GM19240 (cell line): ENCODE measurements at regions not wholly inside any gene's neighbourhood (a gene's known extent, or its start where the extent isn't known, plus 50 kb on each side); places are given as distances from the start of the nearest gene placed in this dataset.
A peak's percentile ranks its signal among the peaks of the same experiment; 100 is the strongest.

Experiments used
- DNase-seq: peaks from one replicate; pipeline ENCODE4 v3.0.0; 2011; ENCODE audit warnings: low spot score; ENCODE audit not compliant: insufficient read length

DNA sequence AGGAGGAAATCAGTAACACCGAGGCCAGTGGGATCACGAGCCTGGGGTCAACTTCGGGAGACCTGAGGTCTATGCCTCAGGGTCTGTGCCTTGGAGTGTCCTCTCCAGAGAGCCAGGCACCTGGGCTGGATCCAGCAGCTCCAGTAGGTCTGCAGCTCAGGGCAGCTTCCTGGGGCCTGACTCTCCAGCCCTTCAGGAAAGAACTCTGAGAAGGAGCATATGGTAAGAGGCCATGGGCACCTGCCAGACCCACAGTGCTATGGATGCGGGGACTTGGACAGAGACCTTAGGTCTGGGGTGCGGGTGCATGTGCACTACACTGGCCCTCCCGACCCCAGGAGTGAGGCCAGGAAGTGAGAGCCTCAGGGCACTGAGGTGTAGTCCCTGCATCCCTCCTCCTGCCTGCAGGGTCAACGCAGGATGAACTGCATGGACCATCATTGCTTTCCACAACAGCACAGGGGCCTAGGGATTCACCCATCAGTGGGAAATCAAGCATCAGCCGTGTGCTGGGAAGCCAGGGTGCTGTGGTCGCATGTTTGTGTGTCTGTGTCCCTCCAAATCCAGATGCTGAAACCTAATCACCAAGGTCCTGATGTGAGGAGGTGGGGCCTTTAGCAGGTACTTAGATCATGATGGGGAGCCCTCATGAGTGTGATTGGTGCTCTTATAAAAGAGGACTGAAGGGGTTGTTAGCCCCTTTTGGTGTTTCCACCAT, 210.9 kb upstream of the CST7 start:
- DNase-seq: no peak

DNA sequence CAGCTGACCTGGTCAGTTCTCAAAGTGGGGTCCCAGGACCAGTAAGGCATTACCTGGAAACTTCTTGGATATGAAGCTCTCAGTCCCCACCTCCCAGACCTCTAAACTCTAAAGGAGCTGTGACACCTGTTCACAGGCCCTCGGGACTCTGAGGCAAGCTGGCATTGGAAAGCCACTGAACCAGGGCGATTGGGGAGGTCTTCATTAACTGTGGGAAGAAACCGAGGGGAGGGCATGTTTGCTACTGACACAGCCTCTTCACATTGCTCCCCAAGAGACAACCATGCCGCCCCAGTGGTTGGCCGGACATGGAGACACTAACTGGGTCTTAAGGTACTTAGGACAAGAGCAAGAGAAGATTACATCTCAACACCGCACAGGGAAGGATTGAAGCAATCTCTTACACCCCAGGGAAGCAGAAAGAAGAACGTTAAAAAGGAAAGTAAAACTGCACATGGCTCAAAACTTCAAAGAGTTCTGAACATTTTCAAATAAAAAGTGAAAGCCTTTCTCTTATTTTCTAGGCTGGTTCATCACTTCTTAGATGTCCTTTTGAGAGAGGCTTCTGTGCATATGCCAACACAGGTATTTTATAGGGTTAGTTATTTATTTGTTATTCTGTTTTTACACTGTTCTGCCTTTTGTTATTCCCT, 210.0 kb upstream of the CST7 start:
- DNase-seq: peak; percentile 9

DNA sequence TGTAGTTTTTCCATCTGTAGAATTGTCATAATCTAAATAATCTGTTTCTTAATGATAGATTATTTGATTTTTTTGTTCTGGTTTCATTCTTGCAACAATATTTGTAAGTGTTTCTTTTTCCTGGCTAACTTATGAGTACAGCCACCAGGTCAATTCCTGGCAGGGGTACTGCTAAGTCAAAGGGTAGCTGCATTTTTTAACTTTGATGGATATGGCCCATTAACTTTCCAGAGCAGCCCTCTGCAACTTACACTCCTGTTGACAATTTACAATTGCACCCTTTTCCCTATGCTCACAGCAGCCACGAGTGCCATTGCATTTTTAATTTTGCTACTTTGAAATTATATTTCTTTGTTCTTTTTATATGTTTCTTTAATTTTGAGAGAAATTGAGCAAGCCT, 209.3 kb upstream of the CST7 start:
- DNase-seq: no peak

DNA sequence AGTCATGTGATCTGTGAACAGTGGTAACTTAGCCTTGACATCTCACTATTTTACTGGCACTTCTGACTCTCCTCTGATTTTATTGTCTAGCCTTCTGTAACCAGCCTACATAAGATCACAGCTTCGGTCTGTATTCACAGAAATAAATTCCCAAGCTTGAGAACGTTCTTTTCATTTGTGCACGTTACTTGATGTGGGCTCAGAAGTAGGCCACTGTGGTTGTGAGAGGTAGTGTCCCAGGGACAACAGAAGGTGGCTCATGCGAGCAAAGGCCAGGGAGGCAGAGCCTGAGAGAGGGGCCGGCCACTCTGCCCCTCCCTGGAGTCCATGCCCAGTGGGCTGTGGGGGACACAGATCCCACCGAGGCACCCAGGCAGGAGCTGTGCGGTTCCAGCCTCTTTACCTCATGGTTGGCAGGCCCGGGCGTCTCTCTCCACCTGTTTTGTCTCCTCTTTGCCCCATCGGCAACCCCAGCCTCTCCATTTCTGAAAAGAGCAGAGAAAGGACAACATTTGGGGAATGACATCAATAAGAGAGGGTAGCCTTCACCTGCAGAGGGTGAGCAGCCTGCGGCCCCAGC, 207.5 kb upstream of the CST7 start:
- DNase-seq: no peak

DNA sequence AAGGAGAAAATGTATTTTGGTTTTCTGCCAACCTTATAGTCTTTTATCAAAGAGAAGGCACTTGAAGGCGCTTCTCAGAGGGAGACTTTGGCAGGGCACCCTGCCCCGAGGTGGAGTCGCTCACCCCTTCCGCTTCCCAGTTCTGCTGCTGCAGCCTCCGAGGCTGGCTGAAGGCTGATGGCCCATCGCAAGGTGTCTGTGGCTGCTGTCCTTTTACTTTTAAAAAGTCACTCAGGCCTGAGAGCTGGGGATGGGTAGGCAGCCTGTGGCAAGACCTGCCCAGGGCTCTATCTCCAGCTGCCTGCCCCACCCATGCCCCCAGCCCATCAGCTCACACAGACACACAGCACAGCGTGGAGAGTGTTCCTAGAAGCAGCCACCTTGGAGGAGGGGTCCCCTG, 206.6 kb upstream of the CST7 start:
- DNase-seq: no peak

DNA sequence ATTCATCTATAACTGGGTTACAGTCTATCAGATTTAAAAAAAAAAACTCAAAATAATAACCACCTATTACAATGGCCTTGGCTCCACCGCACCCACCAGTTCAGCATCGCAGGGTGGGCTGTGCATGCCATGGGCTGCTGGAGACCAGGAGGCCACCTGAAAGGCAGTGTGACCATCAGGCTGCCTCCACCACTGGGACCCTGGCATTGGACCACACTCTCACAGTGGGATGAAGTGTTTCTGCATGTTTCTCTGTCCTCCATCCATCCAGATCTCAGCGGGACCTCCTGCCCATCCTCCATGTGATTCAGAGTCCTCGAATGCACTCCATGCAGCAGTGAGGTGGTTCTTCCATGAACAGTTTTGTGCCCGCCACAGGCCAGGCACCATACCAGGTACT, 206.1 kb upstream of the CST7 start:
- DNase-seq: no peak

DNA sequence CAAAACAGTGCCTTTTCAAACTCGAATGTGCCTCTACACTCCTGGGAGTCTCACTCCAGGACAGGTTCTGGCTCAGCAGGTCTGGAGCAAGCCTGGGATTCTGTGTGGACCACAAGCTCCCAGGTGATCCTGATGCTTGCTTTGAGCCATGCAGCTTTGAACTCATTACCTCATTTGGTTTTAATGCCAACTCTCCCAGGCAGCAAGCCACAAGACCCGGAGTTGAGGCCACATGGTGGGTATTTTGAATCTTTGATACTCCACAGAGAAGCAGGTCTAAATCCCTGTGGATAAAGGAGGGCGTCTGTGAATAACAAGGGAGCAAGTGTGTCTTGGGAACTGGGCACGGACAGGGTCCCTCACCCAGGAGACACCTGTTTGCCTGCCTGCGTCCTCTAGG, 205.4 kb upstream of the CST7 start:
- no peak for DNase-seq

DNA sequence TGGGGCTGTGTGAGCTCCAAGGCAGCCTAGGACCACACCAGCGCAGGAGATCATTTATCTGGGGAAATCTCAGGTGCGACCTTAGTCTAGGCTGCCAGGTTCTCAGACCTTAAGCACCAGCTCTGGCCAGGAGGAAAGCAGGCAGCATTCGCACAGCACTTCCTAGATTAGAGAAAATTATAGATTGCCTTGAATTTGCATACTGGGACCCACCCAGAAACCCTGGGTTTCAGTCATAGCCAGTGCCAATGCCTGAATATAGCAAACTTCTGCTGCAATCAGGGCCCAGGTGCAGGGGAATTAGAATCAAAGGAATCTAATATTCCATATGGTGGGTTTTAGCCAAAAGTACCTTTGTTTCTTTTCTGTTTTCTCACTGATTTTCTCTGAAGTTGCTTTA, 204.3 kb upstream of the CST7 start:
- no peak for DNase-seq

DNA sequence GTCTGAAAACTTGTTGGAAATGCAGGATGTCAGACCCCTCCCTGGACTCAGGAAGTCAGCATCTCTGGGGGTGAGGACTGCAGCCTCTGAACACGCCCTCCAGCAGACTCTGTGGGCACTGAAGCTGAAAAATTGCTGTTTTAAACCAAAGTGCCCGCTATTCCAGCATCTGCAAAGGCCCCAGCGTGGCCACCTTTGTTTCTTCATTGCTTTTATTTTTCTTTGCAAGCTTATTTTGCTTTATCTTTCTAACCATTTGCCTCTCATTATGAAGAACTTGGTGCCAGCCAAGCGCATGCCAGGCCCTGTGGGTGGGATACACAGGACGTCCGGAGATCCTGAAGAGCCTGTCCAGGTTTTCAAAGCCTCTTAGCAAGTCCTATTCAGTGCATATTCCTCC, 203.9 kb upstream of the CST7 start:
- DNase-seq: no peak

DNA sequence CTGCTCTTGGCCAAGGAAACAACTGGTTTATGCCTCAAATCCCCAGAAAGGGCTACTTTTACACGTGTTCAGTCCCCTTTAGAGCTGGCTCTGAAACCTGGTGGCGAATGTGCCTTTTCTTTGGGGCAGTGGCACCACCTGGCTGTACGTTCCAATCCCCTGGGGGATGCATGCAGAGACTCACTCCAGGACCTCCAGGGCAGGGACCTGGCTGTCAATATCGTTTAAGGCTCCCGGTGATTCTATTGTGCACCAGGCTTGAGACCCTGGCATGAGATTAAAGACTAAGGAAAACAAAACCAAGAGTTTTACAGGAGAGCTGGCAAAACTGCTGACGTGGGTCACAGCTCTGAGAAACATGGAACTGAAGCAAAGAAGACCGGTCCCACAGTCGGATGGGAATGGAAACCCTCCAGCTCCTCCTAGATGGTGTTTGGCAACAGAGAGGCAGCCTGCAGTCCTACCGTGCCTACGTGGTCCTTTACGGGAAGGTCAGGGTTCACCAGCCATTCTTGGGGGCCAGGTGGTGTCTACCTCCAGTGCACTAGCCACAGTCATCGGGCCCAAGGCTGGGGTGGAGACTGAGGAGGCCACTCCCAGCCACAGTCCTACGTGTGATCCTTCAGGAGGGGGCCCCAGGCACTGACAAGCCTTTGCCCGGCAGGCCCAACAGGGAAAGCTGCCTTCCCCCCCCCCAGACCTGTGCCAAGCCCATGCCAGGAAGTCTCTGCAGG, 203.3 kb upstream of the CST7 start:
- DNase-seq: no peak

DNA sequence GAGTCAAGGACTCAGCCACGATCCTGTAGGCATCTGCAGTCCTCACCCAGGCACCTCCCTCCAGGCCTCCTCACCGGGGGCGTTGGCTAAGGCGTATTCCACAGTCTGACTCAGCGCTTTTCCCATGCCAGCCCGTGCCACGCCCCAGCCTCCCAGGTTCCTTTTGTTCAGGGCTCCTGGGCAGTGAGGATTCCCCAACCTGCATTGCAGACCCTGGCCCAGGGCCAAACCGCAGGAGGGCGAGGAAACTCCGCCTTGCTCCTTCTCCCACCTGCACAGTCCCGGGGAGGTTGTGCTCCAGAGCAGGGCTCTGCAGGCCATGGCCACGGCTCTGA, 202.8 kb upstream of the CST7 start:
- DNase-seq: no peak

DNA sequence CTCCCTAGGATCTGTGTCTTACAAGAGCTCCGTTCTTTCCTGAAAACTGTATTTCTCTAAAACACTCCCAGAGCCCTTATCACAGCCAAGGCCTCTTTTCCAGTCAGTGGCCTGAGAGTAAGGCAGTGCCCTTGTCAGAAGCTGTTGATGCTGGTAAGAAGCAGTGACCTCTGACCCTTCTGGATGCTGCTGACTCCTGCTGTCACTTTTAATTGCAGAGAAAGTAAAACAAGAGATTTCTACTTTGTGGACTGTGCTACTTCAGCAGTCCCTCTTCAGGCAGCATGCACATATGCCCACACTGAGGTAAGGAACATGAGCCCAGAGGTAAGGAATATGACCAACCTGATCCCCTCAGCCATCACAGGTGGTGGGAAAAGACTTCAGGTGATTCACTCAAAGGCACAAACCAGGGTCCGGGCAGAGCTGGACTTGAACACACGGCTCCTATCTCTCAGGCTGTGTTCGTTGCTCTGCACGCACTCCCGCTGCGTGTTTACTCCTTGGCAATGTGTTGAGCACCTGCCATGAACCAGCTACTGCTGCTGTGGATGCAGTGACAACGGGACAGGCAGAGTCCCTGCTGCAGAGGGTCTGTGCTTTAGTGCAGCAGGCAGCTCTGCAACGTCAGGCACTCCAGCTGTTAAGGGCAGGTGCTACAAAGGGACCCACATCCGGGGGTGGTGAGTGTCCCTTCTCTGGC, 201.9 kb upstream of the CST7 start:
- DNase-seq: no peak

DNA sequence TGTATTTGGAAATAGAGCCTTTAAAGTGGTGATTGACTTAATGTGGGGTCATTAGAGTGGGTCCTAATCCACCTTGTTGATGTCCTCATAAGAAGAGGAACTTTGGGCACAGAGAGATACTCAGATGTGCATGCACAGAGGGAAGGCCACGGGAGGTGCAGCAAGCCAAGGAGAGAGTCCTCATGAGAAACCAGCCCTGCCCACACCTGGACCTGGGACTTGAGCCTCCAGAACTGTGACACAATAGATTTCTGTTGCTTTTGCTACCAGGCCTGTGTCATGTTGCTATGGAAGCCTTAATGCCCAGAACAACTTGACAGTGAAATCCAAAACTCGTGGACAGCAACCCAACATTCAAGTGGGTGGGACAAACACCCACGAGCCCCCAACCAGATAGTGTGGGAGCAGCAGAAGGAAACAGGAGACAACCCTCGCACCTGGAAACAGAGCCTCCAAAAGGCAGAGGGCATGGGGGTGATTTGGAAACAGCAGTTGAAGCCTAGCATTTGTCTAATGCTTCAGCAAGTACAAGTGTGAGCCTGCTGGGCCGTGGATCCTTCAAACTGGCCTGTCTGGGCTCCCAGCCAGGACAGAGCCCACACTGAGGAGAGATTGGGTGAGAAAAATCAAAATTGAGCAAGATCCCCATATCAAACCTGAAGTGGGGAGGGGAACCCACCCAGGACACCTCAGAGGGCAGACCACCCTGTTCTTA, 201.0 kb upstream of the CST7 start:
- no peak for DNase-seq

DNA sequence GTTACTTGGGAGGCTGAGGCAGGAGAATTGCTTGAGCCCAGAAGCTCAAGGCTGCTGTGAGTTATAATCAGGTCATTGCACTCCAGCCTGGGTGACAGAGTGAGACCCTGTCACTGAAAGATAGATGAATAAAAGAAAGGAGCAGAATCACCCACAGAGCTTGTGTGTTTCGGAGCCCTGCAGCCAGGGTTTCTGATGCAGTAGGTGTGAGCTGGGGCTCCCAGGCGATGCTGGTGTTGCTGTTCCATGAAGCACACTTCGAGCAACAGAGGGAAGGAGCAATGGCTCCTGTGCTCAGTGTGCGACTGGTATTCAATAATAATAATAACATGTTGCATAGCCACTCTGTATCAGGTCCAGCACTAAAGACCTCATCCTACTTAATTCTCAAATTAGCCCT, 197.5 kb upstream of the CST7 start:
- DNase-seq: no peak

DNA sequence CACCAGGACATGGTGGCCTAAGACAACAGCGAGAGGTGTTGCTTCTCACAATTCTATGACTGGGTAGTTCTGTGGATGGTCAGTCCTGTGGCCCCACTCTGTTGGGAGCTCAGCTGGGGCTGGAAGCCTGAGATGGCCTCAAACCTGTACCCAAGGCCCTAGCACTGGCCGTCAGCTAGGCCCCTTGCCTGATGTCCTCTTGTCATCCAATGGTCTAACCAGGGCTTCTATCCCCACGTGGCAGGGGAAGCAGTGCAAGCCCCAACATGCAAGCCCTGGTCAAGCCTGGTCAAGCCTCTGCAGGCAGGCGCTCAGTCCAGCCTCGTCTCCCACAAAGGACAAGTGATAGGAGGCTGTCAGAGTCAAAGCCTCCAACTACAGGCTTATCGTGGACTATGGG, 196.5 kb upstream of the CST7 start:
- DNase-seq: no peak

DNA sequence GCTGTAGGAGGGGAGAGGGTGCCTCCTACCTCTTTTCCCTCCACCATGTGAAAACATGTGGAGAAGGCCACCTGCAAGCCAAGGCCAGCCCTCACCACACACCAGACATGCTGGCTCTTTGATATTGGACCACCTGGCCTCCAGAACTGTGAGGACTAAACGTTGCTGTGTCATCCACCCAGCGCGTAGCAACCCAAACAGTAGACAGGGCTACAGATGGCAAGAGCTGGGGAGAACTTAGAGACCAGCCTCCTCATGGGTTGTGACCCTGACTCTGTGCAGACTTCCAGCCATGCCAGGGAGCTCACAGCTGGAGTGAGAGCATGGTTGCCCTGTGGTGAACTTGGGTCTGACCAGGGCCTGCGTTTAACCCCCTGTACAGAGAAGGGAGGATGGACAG, 195.9 kb upstream of the CST7 start:
- DNase-seq: no peak

DNA sequence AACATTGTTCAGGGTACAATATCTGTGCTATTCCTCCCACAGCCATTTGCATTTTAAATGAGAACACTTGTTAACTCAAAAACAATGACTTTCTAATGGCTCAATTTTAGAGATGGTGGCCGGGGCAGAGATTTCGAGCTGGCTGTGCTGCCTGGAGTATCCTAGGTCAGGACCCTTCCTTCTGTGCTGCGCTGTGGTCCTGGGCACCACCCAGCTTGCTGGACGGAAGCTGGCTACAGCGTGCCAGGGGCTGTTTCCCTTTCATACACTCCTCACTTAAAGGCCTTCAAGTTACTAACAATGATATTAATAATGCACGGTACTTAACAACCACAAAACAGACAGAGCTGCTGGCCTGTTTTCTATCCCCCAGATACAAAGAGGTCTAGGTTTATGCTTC, 194.4 kb upstream of the CST7 start:
- no peak for DNase-seq

DNA sequence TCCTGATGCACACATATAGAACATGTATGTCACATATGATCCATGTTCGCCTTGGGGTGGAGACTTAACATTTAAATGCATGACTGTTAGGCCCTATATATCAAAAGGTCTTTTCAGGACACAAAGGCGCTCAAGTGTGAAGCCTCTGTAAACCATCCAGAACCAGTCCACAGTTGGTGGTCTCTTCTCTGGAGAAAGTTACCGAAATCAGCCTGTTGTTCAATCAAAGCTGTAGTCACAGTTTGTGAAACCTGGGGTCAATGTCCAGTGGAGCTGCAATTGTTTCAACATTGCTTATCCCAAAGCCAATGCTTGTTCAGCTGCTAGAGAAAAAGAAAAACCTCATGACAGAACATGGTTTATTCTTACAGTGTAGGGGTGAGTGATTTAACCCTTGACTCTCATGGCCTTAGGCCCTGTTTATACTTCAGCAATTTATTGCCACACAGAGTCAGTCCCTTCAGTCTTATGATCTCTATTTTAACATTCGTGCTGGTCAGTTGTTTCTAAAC, 193.6 kb upstream of the CST7 start:
- no peak for DNase-seq

DNA sequence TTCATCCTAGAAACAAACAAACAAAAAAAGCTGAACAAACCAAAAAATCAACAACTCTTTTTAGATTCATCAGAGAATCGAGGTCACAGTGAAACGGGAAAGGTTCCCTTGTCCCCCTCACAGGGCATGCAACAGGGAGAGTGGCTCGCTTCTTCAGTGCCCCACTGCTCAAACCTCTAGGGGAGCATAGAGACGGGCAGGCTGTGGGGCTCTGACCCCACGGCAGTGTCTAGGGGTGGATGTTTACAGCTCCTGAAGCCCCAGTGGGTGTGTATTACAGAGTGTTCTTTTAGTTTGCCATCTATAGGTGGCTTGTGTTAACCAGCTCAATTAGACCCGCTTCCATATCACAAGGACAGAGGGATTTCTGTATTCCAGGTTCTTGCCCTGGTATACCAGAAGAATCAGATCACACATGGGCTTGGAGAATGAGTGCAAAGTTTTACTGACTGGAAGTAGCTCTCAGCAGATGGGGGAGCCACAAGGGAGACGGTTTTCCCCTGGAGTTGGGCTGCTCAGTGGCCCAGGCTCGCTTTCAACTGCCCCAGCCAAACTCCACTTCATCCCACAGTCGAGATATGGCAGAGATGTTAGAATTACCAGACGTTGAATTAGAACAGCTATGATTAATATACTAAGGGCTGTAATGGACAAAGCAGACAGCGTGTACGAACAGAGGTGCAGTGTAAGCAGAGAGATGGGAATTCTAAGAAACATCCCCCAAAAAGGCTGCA, 192.6 kb upstream of the CST7 start:
- DNase-seq: no peak
